ENCODE measurements at regions not wholly inside any gene's neighbourhood (a gene's known extent, or its start where the extent isn't known, plus 50 kb on each side); places are given as distances from the start of the nearest gene placed in this dataset.

DNA sequence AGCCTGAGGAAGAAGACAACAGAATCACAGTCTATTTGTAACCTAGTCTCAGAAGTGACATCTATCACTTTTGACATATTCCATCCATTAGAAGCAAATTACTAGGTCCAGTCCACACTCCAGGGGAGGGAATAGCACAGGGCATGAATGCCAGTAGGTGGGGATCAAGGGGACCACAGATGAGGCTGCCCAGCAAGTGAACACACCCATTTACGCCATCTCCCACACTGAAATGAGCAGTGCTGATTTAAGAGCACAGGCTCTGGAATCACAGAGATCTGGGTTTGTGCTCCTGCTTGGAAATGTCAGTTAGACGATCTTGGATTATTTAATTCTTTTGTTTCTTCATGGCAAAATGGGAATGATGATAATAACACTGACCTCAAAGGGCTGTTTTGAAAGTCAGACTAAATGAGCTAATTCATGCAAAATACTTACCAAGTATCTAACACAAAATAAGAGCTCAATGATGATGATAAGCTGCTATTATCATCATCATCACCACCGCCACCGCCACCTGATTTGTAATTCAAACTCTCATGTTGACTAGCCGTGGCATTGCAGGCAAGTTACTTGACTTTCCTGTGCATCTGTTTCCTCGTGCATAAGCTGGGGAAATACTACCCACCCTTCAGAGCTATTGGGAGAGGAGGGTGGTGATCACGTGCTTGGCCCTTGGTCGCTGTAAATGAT lies 138.9 kb upstream of the KLF14 start:
- Mint-ChIP-seq H3K4me3 (ENCODE audit: unreplicated experiment) (no peak overlapping the region), H3K36me3 (ENCODE audit: insufficient read depth, unreplicated experiment) (no peaks in the 10 kb centered on the region), H3K27ac (ENCODE audit: unreplicated experiment) (no peak overlapping the region), H3K4me1 (ENCODE audit: low read depth, unreplicated experiment) (no peaks in the 10 kb centered on the region), H3K9me3 (ENCODE audit: unreplicated experiment) (no peaks in the 10 kb centered on the region), H3K27me3 (ENCODE audit: insufficient read depth, unreplicated experiment) (no peaks in the 10 kb centered on the region)
- H3K9me3 ChIP-seq: no peaks in the 10 kb centered on the region
- POLR2A ChIA-PET: no interaction called here
- H3K36me3 ChIP-seq (ENCODE audit: control insufficient read depth, insufficient read depth, low read length): no peaks in the 10 kb centered on the region
- H3K27me3 ChIP-seq (replicated peaks; ENCODE audit: control insufficient read depth, insufficient read depth, low read length): no peaks in the 10 kb centered on the region
- CTCF ChIA-PET: interaction anchor here (0.6 to 2.7 kb wide), 3 partner anchors 12 to 771 kb away, joined by 3 to 20 read pairs (median 5); no protein-coding TSS in a partner anchor
- no peaks in the 10 kb centered on the region for H3K4me1 ChIP-seq
- TF ChIP-seq, protein P1, sequence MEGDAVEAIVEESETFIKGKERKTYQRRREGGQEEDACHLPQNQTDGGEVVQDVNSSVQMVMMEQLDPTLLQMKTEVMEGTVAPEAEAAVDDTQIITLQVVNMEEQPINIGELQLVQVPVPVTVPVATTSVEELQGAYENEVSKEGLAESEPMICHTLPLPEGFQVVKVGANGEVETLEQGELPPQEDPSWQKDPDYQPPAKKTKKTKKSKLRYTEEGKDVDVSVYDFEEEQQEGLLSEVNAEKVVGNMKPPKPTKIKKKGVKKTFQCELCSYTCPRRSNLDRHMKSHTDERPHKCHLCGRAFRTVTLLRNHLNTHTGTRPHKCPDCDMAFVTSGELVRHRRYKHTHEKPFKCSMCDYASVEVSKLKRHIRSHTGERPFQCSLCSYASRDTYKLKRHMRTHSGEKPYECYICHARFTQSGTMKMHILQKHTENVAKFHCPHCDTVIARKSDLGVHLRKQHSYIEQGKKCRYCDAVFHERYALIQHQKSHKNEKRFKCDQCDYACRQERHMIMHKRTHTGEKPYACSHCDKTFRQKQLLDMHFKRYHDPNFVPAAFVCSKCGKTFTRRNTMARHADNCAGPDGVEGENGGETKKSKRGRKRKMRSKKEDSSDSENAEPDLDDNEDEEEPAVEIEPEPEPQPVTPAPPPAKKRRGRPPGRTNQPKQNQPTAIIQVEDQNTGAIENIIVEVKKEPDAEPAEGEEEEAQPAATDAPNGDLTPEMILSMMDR (IDR thresholded peaks at IDR 0.05; ENCODE audit: insufficient read depth in 1 of 2, low read depth in 1 of 2, low read length in 1 of 2, severe bottlenecking in 1 of 2, unreplicated experiment in 1 of 2): no peak
- DNase-seq: no peak
- intact Hi-C loops (cut with micrococcal nuclease; ENCODE audit: unreplicated experiment): no loop called here
- no TSS peak for BruUV-seq (replicated peaks)
- no peak overlapping the region for H3K4me3 ChIP-seq (ENCODE audit: low read depth, low read length)

DNA sequence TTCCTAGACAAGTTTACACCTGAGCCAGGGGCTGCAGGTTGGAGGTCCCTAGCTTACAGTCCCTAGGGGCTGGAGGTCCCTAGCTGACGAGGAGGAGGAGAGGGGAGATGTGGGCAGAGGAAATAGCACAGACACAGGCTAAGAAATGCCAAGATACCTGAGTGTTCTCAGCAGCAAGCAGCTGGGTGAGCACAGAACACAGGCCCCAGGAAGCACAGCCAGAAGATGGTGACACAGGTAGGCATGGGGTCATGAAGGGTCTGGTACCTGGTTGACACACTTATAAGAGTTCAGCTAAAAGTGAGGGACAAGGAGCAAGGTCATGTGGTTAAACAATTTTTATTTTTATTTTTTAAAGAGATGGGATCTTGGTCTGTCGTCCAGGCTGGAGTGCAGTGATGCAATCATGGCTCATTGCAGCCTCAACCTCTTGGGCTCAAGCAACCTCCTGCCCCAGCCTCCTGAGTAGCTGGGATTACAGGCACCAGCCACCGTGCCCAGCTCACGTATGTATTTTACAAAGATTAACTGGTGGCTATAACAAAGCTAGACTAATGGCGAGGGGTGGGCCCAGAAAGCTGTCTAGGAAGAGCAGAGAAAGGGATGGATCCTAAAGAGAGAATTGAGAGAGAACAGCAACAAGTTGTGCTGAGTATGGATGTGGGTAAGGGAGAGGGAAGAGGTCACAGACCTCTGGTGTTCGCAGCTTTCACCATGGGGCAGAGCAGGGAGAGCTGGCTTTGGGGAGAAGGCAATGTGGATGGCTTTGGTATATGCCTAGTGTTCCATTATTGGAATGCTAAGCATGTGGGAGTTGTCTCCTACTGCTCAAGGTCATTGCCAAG lies 140.3 kb upstream of the KLF14 start:
- H3K27ac Mint-ChIP-seq (ENCODE audit: unreplicated experiment): no peak overlapping the region
- no peaks in the 10 kb centered on the region for H3K4me1 Mint-ChIP-seq (ENCODE audit: low read depth, unreplicated experiment)
- H3K4me1 ChIP-seq: no peaks in the 10 kb centered on the region
- peaks cover 9% of the 10 kb centered on the region for H3K36me3 Mint-ChIP-seq (ENCODE audit: insufficient read depth, unreplicated experiment)
- DNase-seq: no peak
- BruUV-seq (replicated peaks): no TSS peak
- H3K27me3 Mint-ChIP-seq (ENCODE audit: insufficient read depth, unreplicated experiment): no peaks in the 10 kb centered on the region
- intact Hi-C loops (cut with micrococcal nuclease; ENCODE audit: unreplicated experiment): no loop called here
- H3K4me3 ChIP-seq (ENCODE audit: low read depth, low read length): no peak overlapping the region
- no peak overlapping the region for H3K4me3 Mint-ChIP-seq (ENCODE audit: unreplicated experiment)
- H3K9me3 ChIP-seq: no peaks in the 10 kb centered on the region
- ChIA-PET CTCF (interaction anchor here (2.7 kb wide), 1 partner anchor 22 kb away, joined by 20 read pairs; no protein-coding TSS in a partner anchor), POLR2A (no interaction called here)
- H3K27me3 ChIP-seq (replicated peaks; ENCODE audit: control insufficient read depth, insufficient read depth, low read length): no peaks in the 10 kb centered on the region
- H3K36me3 ChIP-seq (ENCODE audit: control insufficient read depth, insufficient read depth, low read length): no peaks in the 10 kb centered on the region
- H3K9me3 Mint-ChIP-seq (ENCODE audit: unreplicated experiment): no peaks in the 10 kb centered on the region
- TF ChIP-seq, protein P1 (IDR thresholded peaks at IDR 0.05; ENCODE audit: insufficient read depth in 1 of 2, low read depth in 1 of 2, low read length in 1 of 2, severe bottlenecking in 1 of 2, unreplicated experiment in 1 of 2): no peak

DNA sequence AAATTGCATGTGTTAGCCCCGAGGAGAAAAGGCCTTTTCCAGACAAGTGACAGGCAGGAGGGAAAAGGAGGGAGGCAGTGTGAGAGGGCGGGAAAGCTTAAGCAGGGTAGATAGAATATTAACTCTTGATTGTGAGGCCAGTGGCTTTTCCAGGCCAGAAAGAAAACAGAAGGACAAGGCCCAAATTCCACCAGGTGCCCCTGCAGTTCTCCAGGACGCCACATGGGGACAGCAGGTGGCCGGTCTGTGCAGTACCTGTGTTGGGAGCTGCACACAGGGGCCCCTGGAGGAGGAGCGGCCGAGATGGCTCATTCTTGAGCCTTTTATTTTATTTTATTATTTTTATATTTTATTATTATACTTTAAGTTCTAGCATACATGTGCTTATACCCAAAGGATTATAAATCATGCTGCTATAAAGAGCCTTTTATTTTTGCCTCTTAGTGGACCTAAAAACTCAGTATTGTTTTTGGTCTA lies 141.3 kb upstream of the KLF14 start:
- Mint-ChIP-seq H3K27ac (ENCODE audit: unreplicated experiment) (no peak overlapping the region), H3K27me3 (ENCODE audit: insufficient read depth, unreplicated experiment) (no peaks in the 10 kb centered on the region), H3K4me3 (ENCODE audit: unreplicated experiment) (no peak overlapping the region), H3K36me3 (ENCODE audit: insufficient read depth, unreplicated experiment) (peaks cover 9% of the 10 kb centered on the region), H3K9me3 (ENCODE audit: unreplicated experiment) (no peaks in the 10 kb centered on the region), H3K4me1 (ENCODE audit: low read depth, unreplicated experiment) (no peaks in the 10 kb centered on the region)
- TF ChIP-seq, protein P1 (IDR thresholded peaks at IDR 0.05; ENCODE audit: insufficient read depth in 1 of 2, low read depth in 1 of 2, low read length in 1 of 2, severe bottlenecking in 1 of 2, unreplicated experiment in 1 of 2): peak; percentile 90 to 98
- no peak overlapping the region for H3K4me3 ChIP-seq (ENCODE audit: low read depth, low read length)
- BruUV-seq (replicated peaks): no TSS peak
- intact Hi-C loops (cut with micrococcal nuclease; ENCODE audit: unreplicated experiment): loop anchor here (1.0 to 5.0 kb wide), 4 partner anchors 21 to 632 kb away; no protein-coding TSS in a partner anchor
- ChIA-PET CTCF (interaction anchor here (0.5 to 2.7 kb wide), 5 partner anchors 10 to 165 kb away, joined by 3 to 20 read pairs (median 4); no protein-coding TSS in a partner anchor), POLR2A (interaction anchor here (0.7 kb wide), 1 partner anchor 207 kb away, joined by 3 read pairs; no protein-coding TSS in a partner anchor)
- H3K4me1 ChIP-seq: no peaks in the 10 kb centered on the region
- DNase-seq: peak; percentile 75 to 86
- H3K27me3 ChIP-seq (replicated peaks; ENCODE audit: control insufficient read depth, insufficient read depth, low read length): no peaks in the 10 kb centered on the region
- no peaks in the 10 kb centered on the region for H3K36me3 ChIP-seq (ENCODE audit: control insufficient read depth, insufficient read depth, low read length)
- H3K9me3 ChIP-seq: no peaks in the 10 kb centered on the region
